Superior temporal gyrus (tissue), 1 donor: ENCODE measurements at regions not wholly inside any gene's neighbourhood (a gene's known extent, or its start where the extent isn't known, plus 50 kb on each side); places are given as distances from the start of the nearest gene placed in this dataset.

ENCODE experiments used
- DNase-seq: peaks from one replicate; pipeline ENCODE4 v3.0.0-alpha.2; 2016; ENCODE audit errors: extremely low spot score

- no peak for DNase-seq
These were observed 868.6 kb upstream of the SEMA6D start for GRCh38 chr15:46848704-46849103.

- no peak for DNase-seq
These were observed 863.7 kb upstream of the SEMA6D start for GRCh38 chr15:46853600-46853999.

- no peak for DNase-seq
These were observed 862.7 kb upstream of the SEMA6D start for GRCh38 chr15:46854564-46854963.

- DNase-seq: no peak
These were observed 861.9 kb upstream of the SEMA6D start for GRCh38 chr15:46855388-46855787.

- DNase-seq: no peak
These were observed 860.3 kb upstream of the SEMA6D start for GRCh38 chr15:46856839-46857502.

GRCh38 chr15:46858150-46858549 lies 859.2 kb upstream of the SEMA6D start:
- DNase-seq: no peak

- no peak for DNase-seq
These were observed 855.5 kb upstream of the SEMA6D start for GRCh38 chr15:46861796-46862195.

GRCh38 chr15:46865155-46865554 lies 852.1 kb upstream of the SEMA6D start:
- DNase-seq: no peak

- peak; percentile 19 for DNase-seq
These were observed 844.9 kb upstream of the SEMA6D start for GRCh38 chr15:46872286-46872980.

GRCh38 chr15:46872981-46873330 lies 844.3 kb upstream of the SEMA6D start:
- DNase-seq: no peak

- no peak for DNase-seq
These were observed 838.1 kb upstream of the SEMA6D start for GRCh38 chr15:46879032-46879770.

GRCh38 chr15:46880791-46881190 lies 836.5 kb upstream of the SEMA6D start:
- DNase-seq: no peak

- DNase-seq: no peak
These were observed 824.6 kb upstream of the SEMA6D start for GRCh38 chr15:46892621-46893160.

- no peak for DNase-seq
These were observed 822.7 kb upstream of the SEMA6D start for GRCh38 chr15:46894644-46895043.

- no peak for DNase-seq
These were observed 820.0 kb upstream of the SEMA6D start for GRCh38 chr15:46897266-46897665.

- no peak for DNase-seq
These were observed 816.3 kb upstream of the SEMA6D start for GRCh38 chr15:46901001-46901400.

- no peak for DNase-seq
These were observed 799.5 kb upstream of the SEMA6D start for GRCh38 chr15:46917721-46918252.

- DNase-seq: no peak
These were observed 798.7 kb upstream of the SEMA6D start for GRCh38 chr15:46918462-46919140.

- DNase-seq: no peak
These were observed 795.4 kb upstream of the SEMA6D start for GRCh38 chr15:46921891-46922290.

GRCh38 chr15:46930426-46930825 lies 786.9 kb upstream of the SEMA6D start:
- no peak for DNase-seq

- DNase-seq: no peak
These were observed 784.0 kb upstream of the SEMA6D start for GRCh38 chr15:46933332-46933731.

- no peak for DNase-seq
These were observed 782.5 kb upstream of the SEMA6D start for GRCh38 chr15:46934851-46935250.
